ENCODE measurements at regions not wholly inside any gene's neighbourhood (a gene's known extent, or its start where the extent isn't known, plus 50 kb on each side); places are given as distances from the start of the nearest gene placed in this dataset.

GRCh38 chr2:236693531-236693930 lies 123.9 kb downstream of the ACKR3 start:
- DNase-seq (no peak), ATAC-seq (replicated peaks in 1 of 2) (no peak)
- peaks cover 6% of the 10 kb centered on the region for H3K27me3 Mint-ChIP-seq (ENCODE audit: low read depth)

GRCh38 chr2:236694146-236694888 lies 124.7 kb downstream of the ACKR3 start:
- H3K36me3 Mint-ChIP-seq (ENCODE audit: insufficient read depth in 2 of 2) = no peaks in the 10 kb centered on the region
- no peaks in the 10 kb centered on the region for H3K4me1 Mint-ChIP-seq (ENCODE audit: low read depth)
- no peak overlapping the region for H3K27ac Mint-ChIP-seq
- H3K4me3 Mint-ChIP-seq = no peak overlapping the region
- DNase-seq (no peak), ATAC-seq (replicated peaks in 1 of 2) (no peak)
- H3K9me3 Mint-ChIP-seq = no peaks in the 10 kb centered on the region
- H3K27me3 Mint-ChIP-seq (ENCODE audit: low read depth) = peaks cover 6% of the 10 kb centered on the region

More at GRCh38 chr2:236693531-236693930, 123.9 kb downstream of the ACKR3 start:
- H3K4me1 Mint-ChIP-seq (ENCODE audit: low read depth) = no peaks in the 10 kb centered on the region
- H3K27ac Mint-ChIP-seq = no peak overlapping the region
- no peak overlapping the region for H3K4me3 Mint-ChIP-seq
- H3K36me3 Mint-ChIP-seq (ENCODE audit: insufficient read depth in 2 of 2) = no peaks in the 10 kb centered on the region
- no peaks in the 10 kb centered on the region for H3K9me3 Mint-ChIP-seq

DNA sequence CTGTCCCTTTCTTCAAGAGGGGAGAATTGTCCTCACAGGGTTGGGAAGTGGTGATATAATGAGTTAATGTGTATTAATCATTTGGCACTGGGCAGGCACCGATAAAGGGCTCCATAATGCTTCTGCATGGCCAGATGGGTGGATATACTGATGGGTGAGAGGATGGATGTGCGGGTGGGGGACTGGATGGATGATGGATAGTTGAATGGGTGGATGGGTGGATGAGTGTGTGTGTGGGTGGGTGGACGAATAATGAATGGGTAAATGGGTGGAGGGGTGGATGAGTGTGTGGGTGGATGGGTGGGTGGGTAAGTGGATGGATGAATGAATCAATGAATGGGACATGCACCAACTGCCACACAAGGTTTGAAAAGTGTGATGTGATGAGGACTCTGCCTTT lies 127.2 kb downstream of the ACKR3 start:
- ATAC-seq (replicated peaks in 1 of 2) (no peak), DNase-seq (no peak)
- Mint-ChIP-seq H3K4me1 (ENCODE audit: low read depth) (no peaks in the 10 kb centered on the region), H3K4me3 (no peak overlapping the region), H3K27ac (no peak overlapping the region), H3K9me3 (no peaks in the 10 kb centered on the region), H3K27me3 (ENCODE audit: low read depth) (peaks cover 6% of the 10 kb centered on the region), H3K36me3 (ENCODE audit: insufficient read depth in 2 of 2) (no peaks in the 10 kb centered on the region)

- H3K4me3 Mint-ChIP-seq = no peak overlapping the region
- ATAC-seq (replicated peaks in 1 of 2) = no peak
- H3K27ac Mint-ChIP-seq = no peak overlapping the region
- DNase-seq = no peak
- no peaks in the 10 kb centered on the region for H3K4me1 Mint-ChIP-seq (ENCODE audit: low read depth)
- H3K9me3 Mint-ChIP-seq = no peaks in the 10 kb centered on the region
- H3K36me3 Mint-ChIP-seq (ENCODE audit: insufficient read depth in 2 of 2) = no peaks in the 10 kb centered on the region
- H3K27me3 Mint-ChIP-seq (ENCODE audit: low read depth) = peaks cover 4% of the 10 kb centered on the region
These were observed 128.5 kb downstream of the ACKR3 start for GRCh38 chr2:236698016-236698627.

- no peaks in the 10 kb centered on the region for H3K9me3 Mint-ChIP-seq
- no peak for DNase-seq
- ATAC-seq (replicated peaks in 1 of 2) = no peak
These were observed 131.1 kb downstream of the ACKR3 start for GRCh38 chr2:236700703-236701102.

GRCh38 chr2:236702657-236703372 lies 133.2 kb downstream of the ACKR3 start:
- Mint-ChIP-seq H3K4me3 (no peak overlapping the region), H3K27ac (no peak overlapping the region)
- no peak for ATAC-seq (replicated peaks in 1 of 2)

More at GRCh38 chr2:236700703-236701102, 131.1 kb downstream of the ACKR3 start:
- Mint-ChIP-seq H3K4me1 (ENCODE audit: low read depth) (no peaks in the 10 kb centered on the region), H3K27ac (no peak overlapping the region), H3K27me3 (ENCODE audit: low read depth) (no peaks in the 10 kb centered on the region), H3K4me3 (no peak overlapping the region), H3K36me3 (ENCODE audit: insufficient read depth in 2 of 2) (no peaks in the 10 kb centered on the region)

DNA sequence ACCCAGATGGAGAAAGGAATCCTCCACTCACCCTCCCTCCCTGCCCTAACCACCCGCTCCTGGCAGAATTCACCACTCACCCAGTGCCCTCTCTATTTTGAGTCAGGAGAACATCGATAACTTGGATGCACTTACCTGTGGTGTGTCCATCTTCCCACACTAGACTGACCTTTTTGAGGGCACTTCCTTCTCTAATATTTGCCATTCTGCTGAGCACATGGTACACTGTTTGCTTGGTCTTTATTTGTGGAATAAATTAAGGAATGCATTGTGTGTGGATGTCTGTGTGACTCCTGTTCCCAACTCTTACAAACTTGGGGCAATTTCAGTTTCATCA lies 133.7 kb downstream of the ACKR3 start:
- H3K36me3 Mint-ChIP-seq (ENCODE audit: insufficient read depth in 2 of 2) = no peaks in the 10 kb centered on the region
- DNase-seq (no peak), ATAC-seq (replicated peaks in 1 of 2) (no peak)
- H3K4me3 Mint-ChIP-seq = no peak overlapping the region
- peaks cover 0 to 6% of the 10 kb centered on the region in 2 donors for H3K9me3 Mint-ChIP-seq
- H3K27ac Mint-ChIP-seq = no peak overlapping the region
- no peaks in the 10 kb centered on the region for H3K27me3 Mint-ChIP-seq (ENCODE audit: low read depth)
- H3K4me1 Mint-ChIP-seq (ENCODE audit: low read depth) = no peaks in the 10 kb centered on the region

More at GRCh38 chr2:236702657-236703372, 133.2 kb downstream of the ACKR3 start:
- H3K9me3 Mint-ChIP-seq = peaks cover 0 to 6% of the 10 kb centered on the region in 2 donors
- no peak for DNase-seq
- H3K4me1 Mint-ChIP-seq (ENCODE audit: low read depth) = no peaks in the 10 kb centered on the region
- no peaks in the 10 kb centered on the region for H3K36me3 Mint-ChIP-seq (ENCODE audit: insufficient read depth in 2 of 2)
- no peaks in the 10 kb centered on the region for H3K27me3 Mint-ChIP-seq (ENCODE audit: low read depth)

DNA sequence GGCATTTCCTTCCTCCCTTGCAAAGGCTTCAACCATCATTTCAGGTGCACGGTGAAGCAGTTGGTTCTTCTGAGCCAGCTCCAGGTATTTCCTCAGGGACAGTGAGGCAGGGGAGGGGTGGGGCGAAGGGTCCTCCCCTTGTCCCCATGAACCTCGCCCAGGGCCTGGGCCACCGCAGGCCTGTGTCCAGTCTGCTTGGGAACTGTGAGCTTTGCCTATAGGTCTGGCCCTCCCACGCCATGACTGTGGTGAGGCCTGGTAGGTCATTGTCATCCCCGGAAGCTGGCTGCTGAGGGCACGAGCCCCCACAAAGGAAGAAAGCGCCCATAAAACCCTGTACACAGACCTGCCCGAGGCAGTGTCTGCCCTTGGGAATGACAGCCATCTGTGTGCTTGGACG lies 134.3 kb downstream of the ACKR3 start:
- Mint-ChIP-seq H3K36me3 (ENCODE audit: insufficient read depth in 2 of 2) (no peaks in the 10 kb centered on the region), H3K27ac (no peak overlapping the region), H3K4me1 (ENCODE audit: low read depth) (no peaks in the 10 kb centered on the region), H3K4me3 (no peak overlapping the region), H3K9me3 (peaks cover 0 to 6% of the 10 kb centered on the region in 2 donors), H3K27me3 (ENCODE audit: low read depth) (no peaks in the 10 kb centered on the region)
- no peak for DNase-seq
- ATAC-seq (replicated peaks in 1 of 2) = no peak

- Mint-ChIP-seq H3K4me1 (ENCODE audit: low read depth) (no peaks in the 10 kb centered on the region), H3K9me3 (peaks cover 0 to 6% of the 10 kb centered on the region in 2 donors), H3K27me3 (ENCODE audit: low read depth) (no peaks in the 10 kb centered on the region), H3K4me3 (no peak overlapping the region), H3K36me3 (ENCODE audit: insufficient read depth in 2 of 2) (no peaks in the 10 kb centered on the region), H3K27ac (no peak overlapping the region)
- no peak for DNase-seq
- no peak for ATAC-seq (replicated peaks in 1 of 2)
These were observed 135.3 kb downstream of the ACKR3 start for GRCh38 chr2:236704887-236705286.

DNA sequence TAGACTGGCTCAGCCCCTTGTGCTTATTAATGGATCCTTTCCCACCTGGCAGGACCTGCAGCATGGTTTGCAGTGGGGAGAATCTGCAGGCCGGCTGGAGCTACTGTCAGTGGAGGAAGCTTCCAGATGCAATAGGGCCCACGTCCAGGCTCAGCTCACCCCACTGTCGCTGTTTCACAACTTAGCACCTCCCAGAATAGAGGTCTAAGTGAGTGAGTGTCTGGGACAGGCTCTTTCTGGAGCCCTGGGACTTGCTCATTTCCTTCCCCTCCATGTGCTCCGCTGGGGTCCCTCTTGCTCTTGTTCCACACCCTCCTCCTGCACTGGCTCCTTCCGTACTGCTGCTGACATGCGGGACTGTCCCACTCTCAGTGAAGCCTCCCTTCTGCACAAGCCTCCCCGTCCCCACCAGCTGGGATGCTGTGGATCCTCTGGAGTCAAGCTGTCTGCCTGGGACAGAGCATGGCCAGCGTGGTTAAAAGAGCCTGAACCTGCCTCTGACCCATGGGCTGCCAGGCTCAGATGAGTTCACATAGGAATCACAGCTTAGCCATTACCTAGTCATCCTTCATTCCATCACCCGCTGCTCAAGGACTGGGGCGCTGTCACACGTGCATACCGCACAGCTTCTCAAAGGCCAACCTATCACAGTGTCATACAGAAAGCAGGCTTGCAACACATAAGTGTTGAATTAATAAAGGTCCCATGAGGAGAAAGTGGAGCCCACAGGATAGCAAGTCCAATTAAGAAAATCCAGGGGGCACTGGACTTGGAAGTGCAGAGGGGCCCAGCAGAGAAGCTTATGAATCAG lies 135.9 kb downstream of the ACKR3 start:
- DNase-seq (no peak), ATAC-seq (replicated peaks in 1 of 2) (no peak)
- H3K27ac Mint-ChIP-seq = no peak overlapping the region
- peaks cover 0 to 6% of the 10 kb centered on the region in 2 donors for H3K9me3 Mint-ChIP-seq
- H3K27me3 Mint-ChIP-seq (ENCODE audit: low read depth) = no peaks in the 10 kb centered on the region
- no peaks in the 10 kb centered on the region for H3K36me3 Mint-ChIP-seq (ENCODE audit: insufficient read depth in 2 of 2)
- no peak overlapping the region for H3K4me3 Mint-ChIP-seq
- H3K4me1 Mint-ChIP-seq (ENCODE audit: low read depth) = no peaks in the 10 kb centered on the region

- H3K27ac Mint-ChIP-seq = no peak overlapping the region
- H3K36me3 Mint-ChIP-seq (ENCODE audit: insufficient read depth in 2 of 2) = no peaks in the 10 kb centered on the region
- ATAC-seq (replicated peaks in 1 of 2) (no peak), DNase-seq (no peak)
- no peak overlapping the region for H3K4me3 Mint-ChIP-seq
- H3K27me3 Mint-ChIP-seq (ENCODE audit: low read depth) = no peaks in the 10 kb centered on the region
- no peaks in the 10 kb centered on the region for H3K4me1 Mint-ChIP-seq (ENCODE audit: low read depth)
- peaks cover 0 to 6% of the 10 kb centered on the region in 2 donors for H3K9me3 Mint-ChIP-seq
These were observed 136.7 kb downstream of the ACKR3 start for GRCh38 chr2:236706288-236706687.

- H3K27ac Mint-ChIP-seq = no peak overlapping the region
- H3K27me3 Mint-ChIP-seq (ENCODE audit: low read depth) = no peaks in the 10 kb centered on the region
- ATAC-seq (replicated peaks in 1 of 2) = no peak
- peaks cover 0 to 6% of the 10 kb centered on the region in 2 donors for H3K9me3 Mint-ChIP-seq
- H3K4me3 Mint-ChIP-seq = no peak overlapping the region
- no peak for DNase-seq
- no peaks in the 10 kb centered on the region for H3K36me3 Mint-ChIP-seq (ENCODE audit: insufficient read depth in 2 of 2)
- no peaks in the 10 kb centered on the region for H3K4me1 Mint-ChIP-seq (ENCODE audit: low read depth)
These were observed 137.2 kb downstream of the ACKR3 start for GRCh38 chr2:236706803-236707202.

GRCh38 chr2:236711440-236711839 lies 141.8 kb downstream of the ACKR3 start:
- Mint-ChIP-seq H3K4me1 (ENCODE audit: low read depth) (no peaks in the 10 kb centered on the region), H3K4me3 (no peak overlapping the region), H3K36me3 (ENCODE audit: insufficient read depth in 2 of 2) (no peaks in the 10 kb centered on the region)

More at GRCh38 chr2:236711440-236711839, 141.8 kb downstream of the ACKR3 start:
- ATAC-seq (replicated peaks in 1 of 2) (no peak), DNase-seq (no peak)
- Mint-ChIP-seq H3K27me3 (ENCODE audit: low read depth) (peaks cover 17% of the 10 kb centered on the region), H3K9me3 (peaks cover 0 to 6% of the 10 kb centered on the region in 2 donors), H3K27ac (no peak overlapping the region)

All from activated T-cell treated with anti-CD3 and anti-CD28 coated beads, Interleukin-2, amount 50 U/mL, for 72 hours (primary cell).